HFFc6 (cell line): ENCODE measurements at regions not wholly inside any gene's neighbourhood (a gene's known extent, or its start where the extent isn't known, plus 50 kb on each side); places are given as distances from the start of the nearest gene placed in this dataset.
"Not testable (repeated sequence)": the region's sequence is repeated elsewhere in the genome, so short reads cannot be mapped to it uniquely, and the experiment has no call there.

Experiments used
- DNase-seq: peaks from one replicate; pipeline ENCODE4 v3.0.0-alpha.2; 2018
- H3K27ac Mint-ChIP-seq: 2 replicates; pipeline ENCODE4 v1.8.0; 2020; ENCODE audit warnings: mild to moderate bottlenecking, mixed read lengths
- H3K27me3 Mint-ChIP-seq: 2 replicates; pipeline ENCODE4 v1.8.0; 2021; ENCODE audit warnings: mild to moderate bottlenecking, moderate library complexity, mixed read lengths; ENCODE audit not compliant: insufficient read depth
- H3K36me3 Mint-ChIP-seq: 2 replicates; pipeline ENCODE4 v1.8.0; 2021; ENCODE audit warnings: low read depth, mixed read lengths
- H3K4me1 Mint-ChIP-seq: 2 replicates; pipeline ENCODE4 v1.8.0; 2020; ENCODE audit warnings: low read depth, mixed read lengths
- H3K4me3 Mint-ChIP-seq: 2 replicates; pipeline ENCODE4 v1.8.0; 2020; ENCODE audit warnings: mild to moderate bottlenecking, moderate library complexity, mixed read lengths
- H3K9me3 Mint-ChIP-seq: 2 replicates; pipeline ENCODE4 v1.8.0; 2020; ENCODE audit warnings: mild to moderate bottlenecking, mixed read lengths
- CTCF ChIP-seq: fragments of 200-600 bp; sonication (generic); IDR thresholded peaks from 2 replicates; pipeline ENCODE4 v1.5.0; 2021; ENCODE audit warnings: antibody characterized with exemption, mild to moderate bottlenecking

DNA sequence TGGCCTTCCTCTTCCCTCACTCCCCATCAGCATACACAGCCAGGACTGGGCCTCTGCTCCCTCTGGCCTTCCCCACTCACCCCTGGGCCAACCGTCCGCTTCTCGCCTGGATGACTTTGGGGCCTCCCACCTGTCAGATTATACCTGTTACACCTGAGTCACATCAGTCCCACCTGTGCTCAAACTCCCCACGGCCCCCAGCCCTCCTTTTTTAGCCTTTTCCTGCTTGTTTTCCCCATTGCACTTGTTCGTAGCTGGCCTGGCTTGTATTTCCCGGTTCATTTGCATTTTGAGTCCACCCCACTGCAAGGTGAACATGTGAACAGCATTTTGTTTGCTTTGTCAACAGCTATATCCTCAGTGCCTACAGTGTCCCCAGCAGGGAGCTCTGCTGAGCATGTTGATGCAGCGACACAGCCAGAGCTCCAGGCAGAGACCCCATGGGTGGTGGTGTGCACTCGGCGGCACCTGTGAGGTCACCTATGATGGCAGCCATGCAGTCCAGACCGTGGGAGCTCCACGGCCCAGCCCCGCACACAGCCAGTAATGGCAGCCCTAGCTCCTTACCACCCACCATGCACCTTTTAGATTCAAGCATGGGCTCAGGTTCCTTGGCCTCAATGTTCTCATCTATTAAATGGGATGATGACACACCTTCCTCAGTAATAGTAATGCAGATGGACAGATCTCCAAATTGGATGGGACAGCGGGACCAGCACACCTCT lies 276.4 kb upstream of the HS6ST1 start:
- no peak overlapping the region for H3K27ac Mint-ChIP-seq
- no peak overlapping the region for H3K4me3 Mint-ChIP-seq
- H3K9me3 Mint-ChIP-seq: no peaks in the 10 kb centered on the region
- H3K36me3 Mint-ChIP-seq: no peaks in the 10 kb centered on the region
- no peaks in the 10 kb centered on the region for H3K4me1 Mint-ChIP-seq
- no peak for TF ChIP-seq CTCF
- DNase-seq: no peak
- H3K27me3 Mint-ChIP-seq: peaks cover 12% of the 10 kb centered on the region

GRCh38 chr2:128595763-128596395 lies 277.2 kb upstream of the HS6ST1 start:
- Mint-ChIP-seq H3K27me3 (peaks cover 10% of the 10 kb centered on the region), H3K4me1 (no peaks in the 10 kb centered on the region), H3K27ac (no peak overlapping the region), H3K36me3 (no peaks in the 10 kb centered on the region), H3K4me3 (no peak overlapping the region), H3K9me3 (no peaks in the 10 kb centered on the region)
- TF ChIP-seq CTCF: no peak
- DNase-seq: no peak

DNA sequence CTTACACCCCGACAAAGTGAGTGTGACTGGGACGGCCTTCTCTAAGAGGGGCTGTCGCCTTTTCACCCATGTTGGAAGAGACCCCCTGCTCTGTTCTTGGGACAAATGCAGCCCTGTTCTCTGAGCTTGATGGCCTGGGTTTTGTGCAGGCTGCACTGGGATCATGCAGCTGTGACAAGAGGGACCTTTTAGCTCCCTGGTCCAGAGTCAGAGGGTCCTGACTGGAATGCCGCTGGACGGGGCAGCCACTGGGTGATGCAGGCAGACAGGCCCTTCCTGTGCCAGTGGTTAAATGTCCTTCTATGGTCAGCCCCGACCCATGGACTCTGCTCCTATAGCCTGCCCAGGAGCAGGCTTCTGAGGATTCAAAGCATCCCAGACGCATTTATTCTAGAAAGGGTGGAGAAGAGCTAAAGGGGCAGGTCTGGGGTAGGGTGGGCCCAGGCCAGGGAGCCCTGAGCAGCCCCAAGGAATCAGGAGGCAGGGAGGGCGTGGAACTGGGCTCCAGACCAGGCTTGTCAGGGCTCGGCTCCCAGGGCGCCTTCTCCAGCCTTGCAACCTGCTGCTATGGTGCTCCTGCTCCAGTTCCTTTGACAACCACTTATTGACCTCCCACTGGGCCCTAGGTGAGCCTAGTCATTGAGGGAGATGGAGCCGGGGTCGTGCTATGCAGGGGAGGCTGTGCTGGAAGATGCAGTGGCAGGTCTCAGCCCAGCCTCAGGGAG lies 277.9 kb upstream of the HS6ST1 start:
- TF ChIP-seq CTCF: no peak
- no peaks in the 10 kb centered on the region for H3K4me1 Mint-ChIP-seq
- no peaks in the 10 kb centered on the region for H3K9me3 Mint-ChIP-seq
- H3K36me3 Mint-ChIP-seq: no peaks in the 10 kb centered on the region
- DNase-seq: no peak
- H3K4me3 Mint-ChIP-seq: no peak overlapping the region
- H3K27me3 Mint-ChIP-seq: peaks cover 3% of the 10 kb centered on the region; the same call in 1 of the 2 replicates
- no peak overlapping the region for H3K27ac Mint-ChIP-seq

GRCh38 chr2:128597121-128597762 lies 278.6 kb upstream of the HS6ST1 start:
- Mint-ChIP-seq H3K9me3 (no peaks in the 10 kb centered on the region), H3K4me3 (no peak overlapping the region), H3K4me1 (no peaks in the 10 kb centered on the region), H3K36me3 (no peaks in the 10 kb centered on the region), H3K27ac (no peak overlapping the region), H3K27me3 (peaks cover 2% of the 10 kb centered on the region; the same call in 1 of the 2 replicates)
- no peak for TF ChIP-seq CTCF
- no peak for DNase-seq

GRCh38 chr2:128598260-128598659 lies 279.6 kb upstream of the HS6ST1 start:
- not testable (repeated sequence) for DNase-seq

More at GRCh38 chr2:128598260-128598659, 279.6 kb upstream of the HS6ST1 start:
- H3K27me3 Mint-ChIP-seq, H3K4me3 Mint-ChIP-seq, H3K9me3 Mint-ChIP-seq, H3K4me1 Mint-ChIP-seq, H3K36me3 Mint-ChIP-seq, H3K27ac Mint-ChIP-seq: not testable (repeated sequence)
